ENCODE measurements at regions not wholly inside any gene's neighbourhood (a gene's known extent, or its start where the extent isn't known, plus 50 kb on each side); places are given as distances from the start of the nearest gene placed in this dataset.

DNA sequence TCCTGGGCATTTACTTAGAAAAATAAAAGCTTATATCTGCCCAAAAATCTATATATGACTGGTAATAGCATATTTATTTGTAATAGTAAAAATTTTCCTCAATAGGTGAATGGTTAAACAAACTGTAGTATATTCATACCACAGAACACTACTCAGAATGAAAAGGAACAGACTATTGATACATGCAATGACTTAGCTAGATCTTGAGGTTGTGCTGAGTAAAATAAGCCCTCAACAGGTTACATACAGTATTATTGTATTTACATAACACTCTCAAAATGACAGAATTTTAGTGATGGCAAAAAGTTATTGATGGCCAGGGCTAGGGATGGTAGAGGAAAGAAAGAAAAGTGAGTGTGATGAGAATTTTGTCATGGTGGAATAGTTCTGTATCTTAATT lies 178.4 kb downstream of the BMP4 start:
- no peak for DNase-seq (ENCODE audit: extremely low spot score)
- CTCF ChIA-PET: interaction anchor here (1.1 to 1.5 kb wide), 2 partner anchors 10 to 16 kb away, joined by 3 read pairs; no protein-coding TSS in a partner anchor
- TF ChIP-seq, protein P1, sequence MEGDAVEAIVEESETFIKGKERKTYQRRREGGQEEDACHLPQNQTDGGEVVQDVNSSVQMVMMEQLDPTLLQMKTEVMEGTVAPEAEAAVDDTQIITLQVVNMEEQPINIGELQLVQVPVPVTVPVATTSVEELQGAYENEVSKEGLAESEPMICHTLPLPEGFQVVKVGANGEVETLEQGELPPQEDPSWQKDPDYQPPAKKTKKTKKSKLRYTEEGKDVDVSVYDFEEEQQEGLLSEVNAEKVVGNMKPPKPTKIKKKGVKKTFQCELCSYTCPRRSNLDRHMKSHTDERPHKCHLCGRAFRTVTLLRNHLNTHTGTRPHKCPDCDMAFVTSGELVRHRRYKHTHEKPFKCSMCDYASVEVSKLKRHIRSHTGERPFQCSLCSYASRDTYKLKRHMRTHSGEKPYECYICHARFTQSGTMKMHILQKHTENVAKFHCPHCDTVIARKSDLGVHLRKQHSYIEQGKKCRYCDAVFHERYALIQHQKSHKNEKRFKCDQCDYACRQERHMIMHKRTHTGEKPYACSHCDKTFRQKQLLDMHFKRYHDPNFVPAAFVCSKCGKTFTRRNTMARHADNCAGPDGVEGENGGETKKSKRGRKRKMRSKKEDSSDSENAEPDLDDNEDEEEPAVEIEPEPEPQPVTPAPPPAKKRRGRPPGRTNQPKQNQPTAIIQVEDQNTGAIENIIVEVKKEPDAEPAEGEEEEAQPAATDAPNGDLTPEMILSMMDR (IDR thresholded peaks at IDR 0.05; ENCODE audit: control extremely low read depth, extremely low read depth, low read depth, missing control alignments): no peak
- POLR2A ChIA-PET: no interaction called here

DNA sequence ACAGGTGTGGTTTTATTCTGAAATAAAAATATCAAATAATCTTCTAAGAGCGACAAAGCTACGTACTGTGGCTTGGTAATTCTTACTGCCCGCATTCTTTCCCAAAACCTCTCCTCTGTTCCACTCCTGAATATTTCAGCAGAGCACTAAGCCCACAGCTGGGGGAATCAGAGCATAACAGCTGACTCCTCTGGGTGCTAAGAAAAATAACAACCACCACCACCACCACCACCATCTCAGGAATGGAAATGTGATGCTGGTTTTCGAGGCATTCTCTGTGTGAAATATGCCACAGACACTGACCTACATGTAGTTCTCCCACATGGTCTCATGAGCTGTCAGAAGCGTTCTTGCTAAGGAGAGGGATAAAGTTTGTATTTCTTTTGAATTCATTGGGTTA lies 183.7 kb downstream of the BMP4 start:
- DNase-seq (ENCODE audit: extremely low spot score): no peak
- CTCF ChIA-PET: no interaction called here
- TF ChIP-seq, protein P1 (IDR thresholded peaks at IDR 0.05; ENCODE audit: control extremely low read depth, extremely low read depth, low read depth, missing control alignments): no peak
- POLR2A ChIA-PET: no interaction called here

DNA sequence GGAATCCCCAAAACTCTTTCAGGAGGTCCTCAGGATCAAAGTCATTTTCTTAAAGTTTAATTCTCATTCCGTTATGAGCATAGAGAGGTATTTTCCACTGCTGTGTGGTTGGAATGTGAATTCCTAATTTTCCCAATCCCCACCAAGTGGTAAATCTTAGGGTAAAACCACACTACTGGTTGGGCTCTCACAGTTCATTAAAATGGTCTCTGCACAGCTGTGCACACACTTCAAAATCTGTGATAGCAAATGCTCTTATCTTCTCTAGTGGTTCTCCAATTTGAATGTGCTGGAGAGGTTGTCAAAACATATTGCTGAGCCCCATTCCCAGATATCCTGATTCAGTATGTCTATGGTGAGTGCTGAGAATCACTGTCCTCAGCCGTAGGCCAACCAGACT lies 189.1 kb downstream of the BMP4 start:
- ChIA-PET POLR2A (no interaction called here), CTCF (no interaction called here)
- no peak for DNase-seq (ENCODE audit: extremely low spot score)
- TF ChIP-seq, protein P1 (IDR thresholded peaks at IDR 0.05; ENCODE audit: control extremely low read depth, extremely low read depth, low read depth, missing control alignments): no peak

DNA sequence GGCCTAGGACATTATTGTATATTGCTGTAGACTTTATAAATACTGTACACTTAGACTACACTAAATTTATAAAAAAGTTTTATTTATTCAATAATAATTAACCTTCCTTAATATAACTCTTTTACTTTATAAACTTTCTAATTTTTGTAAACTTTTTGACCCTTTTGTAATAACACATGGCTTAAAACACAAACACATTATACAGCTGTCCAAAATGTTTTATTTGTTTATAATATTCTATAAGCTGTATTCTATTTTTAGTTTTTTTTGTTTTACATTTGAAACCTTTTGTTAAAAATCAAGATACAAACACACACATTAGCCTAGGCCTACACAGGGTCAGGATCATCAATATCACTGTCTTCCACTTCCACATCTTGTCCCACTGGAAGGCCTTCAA lies 190.0 kb downstream of the BMP4 start:
- POLR2A ChIA-PET: no interaction called here
- DNase-seq (ENCODE audit: extremely low spot score): no peak
- CTCF ChIA-PET: no interaction called here
- TF ChIP-seq, protein P1 (IDR thresholded peaks at IDR 0.05; ENCODE audit: control extremely low read depth, extremely low read depth, low read depth, missing control alignments): no peak

DNA sequence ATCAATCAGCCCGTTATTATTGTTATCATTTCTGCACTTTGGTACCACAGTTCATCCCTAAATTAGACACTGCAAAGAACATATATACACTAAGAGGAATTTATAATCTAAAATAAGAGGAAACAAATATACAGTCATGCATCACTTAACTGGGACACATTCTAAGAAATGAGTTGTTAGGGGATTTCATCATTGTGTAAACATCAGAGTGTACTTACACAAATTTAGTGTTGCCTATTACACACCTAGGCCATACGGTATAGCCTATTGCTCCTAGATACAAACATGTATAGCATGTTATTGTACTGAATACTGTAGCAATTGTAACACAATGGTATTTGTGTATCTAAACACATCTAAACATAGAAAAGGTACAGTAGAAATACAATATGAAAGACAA lies 190.5 kb downstream of the BMP4 start:
- DNase-seq (ENCODE audit: extremely low spot score): no peak
- TF ChIP-seq, protein P1 (IDR thresholded peaks at IDR 0.05; ENCODE audit: control extremely low read depth, extremely low read depth, low read depth, missing control alignments): no peak
- ChIA-PET CTCF (no interaction called here), POLR2A (no interaction called here)

DNA sequence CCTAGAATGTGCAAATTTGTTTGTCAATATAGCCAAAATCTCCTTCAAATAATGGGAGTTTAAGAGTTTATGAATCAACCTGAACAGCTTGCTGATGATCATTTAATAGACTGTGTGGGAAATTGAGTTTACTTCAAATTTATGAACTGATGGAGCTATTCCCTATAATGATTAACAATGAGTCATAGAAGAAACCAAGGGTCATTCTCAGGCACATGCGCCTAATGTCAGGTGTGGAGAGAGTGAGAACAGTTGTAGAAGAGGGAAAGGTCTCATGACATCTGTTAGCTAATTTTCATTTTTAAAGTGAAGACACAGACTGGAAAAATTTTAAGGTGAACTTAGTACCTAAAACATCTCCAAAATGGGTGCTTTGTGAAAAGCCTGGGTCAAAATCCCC lies 191.8 kb downstream of the BMP4 start:
- ChIA-PET POLR2A (no interaction called here), CTCF (no interaction called here)
- TF ChIP-seq, protein P1 (IDR thresholded peaks at IDR 0.05; ENCODE audit: control extremely low read depth, extremely low read depth, low read depth, missing control alignments): no peak
- DNase-seq (ENCODE audit: extremely low spot score): no peak

DNA sequence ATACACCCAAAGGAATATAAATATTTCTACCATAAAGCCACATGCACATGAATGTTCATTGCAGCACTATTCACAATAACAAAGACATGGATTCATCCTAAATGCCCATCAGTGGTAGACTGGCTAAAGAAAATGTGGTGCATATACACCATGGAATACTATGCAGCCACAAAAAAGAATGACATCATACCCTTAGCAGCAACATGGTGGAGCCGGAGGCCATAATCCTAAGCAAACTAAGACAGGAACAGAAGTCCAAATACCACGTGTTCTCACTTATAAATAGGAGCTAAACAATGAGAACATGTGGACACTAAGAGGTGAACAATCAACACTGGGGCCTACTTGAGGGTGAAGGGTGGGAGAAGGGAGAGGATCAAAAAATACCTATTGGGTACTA lies 198.5 kb downstream of the BMP4 start:
- DNase-seq (ENCODE audit: extremely low spot score): no peak
- ChIA-PET CTCF (interaction anchor here (0.6 to 1.2 kb wide), 2 partner anchors 13 to 24 kb away, joined by 3 to 4 read pairs; no protein-coding TSS in a partner anchor), POLR2A (no interaction called here)
- TF ChIP-seq, protein P1 (IDR thresholded peaks at IDR 0.05; ENCODE audit: control extremely low read depth, extremely low read depth, low read depth, missing control alignments): no peak

Measured in GM10248 (cell line).